Upper lobe of right lung (tissue), 1 donor: ENCODE measurements at regions not wholly inside any gene's neighbourhood (a gene's known extent, or its start where the extent isn't known, plus 50 kb on each side); places are given as distances from the start of the nearest gene placed in this dataset.

Source experiments
- ATAC-seq: fragments of 200-7000 bp; cut with Tn5 transposase; one replicate; pipeline ENCODE4 v1.9.1; 2020; ENCODE audit warnings: mild to moderate bottlenecking, moderate library complexity
- DNase-seq: peaks from one replicate; pipeline ENCODE4 v3.0.0-alpha.2; 2020
- H3K27ac ChIP-seq: fragments of 200-600 bp; one replicate; pipeline ENCODE4 v1.8.0; 2022
- H3K27me3 ChIP-seq: fragments of 200-600 bp; one replicate; pipeline ENCODE4 v1.8.0; 2022; ENCODE audit warnings: mild to moderate bottlenecking
- H3K36me3 ChIP-seq: fragments of 200-600 bp; one replicate; pipeline ENCODE4 v1.8.0; 2022
- H3K4me1 ChIP-seq: fragments of 200-600 bp; one replicate; pipeline ENCODE4 v1.8.0; 2022
- H3K4me3 ChIP-seq: fragments of 200-600 bp; one replicate; pipeline ENCODE4 v1.8.0; 2022; ENCODE audit warnings: mild to moderate bottlenecking
- H3K9me3 ChIP-seq: fragments of 200-600 bp; one replicate; pipeline ENCODE4 v1.8.0; 2022
- CTCF ChIP-seq: fragments of 200-600 bp; IDR thresholded peaks from one replicate; pipeline ENCODE4 v1.8.0; 2022; ENCODE audit warnings: antibody characterized with exemption
- intact Hi-C: fragments of 100-400 bp; cut with DNase I; formaldehyde crosslinking; loops from one replicate; pipeline ENCODE4 v1.11.0; 2022
- donor health status: DM: no; HTN: yes; CAD: no; lungs with severe emphysema.

- Histone ChIP-seq H3K27ac (no peak overlapping the region), H3K4me1 (no peaks in the 10 kb centered on the region), H3K36me3 (no peaks in the 10 kb centered on the region), H3K27me3 (no peaks in the 10 kb centered on the region), H3K4me3 (no peak overlapping the region), H3K9me3 (no peaks in the 10 kb centered on the region)
- intact Hi-C loops, result no loop called here
- TF ChIP-seq CTCF, result no peak
- DNase-seq (no peak), ATAC-seq (no peak)
Observed at GRCh38 chrX:40418813-40419195, 162.0 kb upstream of the ATP6AP2 start.

GRCh38 chrX:40418146-40418812, 162.5 kb upstream of the ATP6AP2 start:
- ATAC-seq (no peak), DNase-seq (no peak)
- no peaks in the 10 kb centered on the region for H3K36me3 ChIP-seq
- no peaks in the 10 kb centered on the region for H3K4me1 ChIP-seq
- no peaks in the 10 kb centered on the region for H3K27me3 ChIP-seq
- no peak overlapping the region for H3K4me3 ChIP-seq
- intact Hi-C loops, result no loop called here
- TF ChIP-seq CTCF, result no peak
- no peak overlapping the region for H3K27ac ChIP-seq
- H3K9me3 ChIP-seq, result no peaks in the 10 kb centered on the region

GRCh38 chrX:40415675-40416074, 165.1 kb upstream of the ATP6AP2 start:
- ATAC-seq (no peak), DNase-seq (no peak)
- Histone ChIP-seq H3K9me3 (no peaks in the 10 kb centered on the region), H3K4me1 (no peaks in the 10 kb centered on the region), H3K4me3 (no peak overlapping the region), H3K27me3 (no peaks in the 10 kb centered on the region), H3K36me3 (no peaks in the 10 kb centered on the region), H3K27ac (no peak overlapping the region)
- TF ChIP-seq CTCF, result no peak
- intact Hi-C loops, result no loop called here

- Histone ChIP-seq H3K36me3 (no peaks in the 10 kb centered on the region), H3K27me3 (no peaks in the 10 kb centered on the region), H3K9me3 (no peaks in the 10 kb centered on the region), H3K4me1 (no peaks in the 10 kb centered on the region), H3K4me3 (no peak overlapping the region), H3K27ac (no peak overlapping the region)
- ATAC-seq (no peak), DNase-seq (no peak)
- intact Hi-C loops, result no loop called here
- no peak for TF ChIP-seq CTCF
Observed at GRCh38 chrX:40414335-40414734, 166.4 kb upstream of the ATP6AP2 start.

GRCh38 chrX:40411340-40412111, 169.2 kb upstream of the ATP6AP2 start:
- DNase-seq (no peak), ATAC-seq (no peak)
- intact Hi-C loops, result no loop called here
- Histone ChIP-seq H3K36me3 (no peaks in the 10 kb centered on the region), H3K4me3 (no peak overlapping the region), H3K9me3 (no peaks in the 10 kb centered on the region), H3K27ac (no peak overlapping the region), H3K4me1 (no peaks in the 10 kb centered on the region), H3K27me3 (no peaks in the 10 kb centered on the region)
- TF ChIP-seq CTCF, result no peak
